ENCODE measurements at regions not wholly inside any gene's neighbourhood (a gene's known extent, or its start where the extent isn't known, plus 50 kb on each side); places are given as distances from the start of the nearest gene placed in this dataset.

GRCh38 chr11:119888119-119888518, 159.1 kb upstream of the NECTIN1 start:
- ATAC-seq (no peak), DNase-seq (ENCODE audit: low spot score) (no peak)
- H3K4me1 ChIP-seq (ENCODE audit: insufficient read depth) = no peaks in the 10 kb centered on the region
- no peak overlapping the region for H2AFZ ChIP-seq
- Mint-ChIP-seq H3K9me3 (no peaks in the 10 kb centered on the region), H3K27me3 (ENCODE audit: insufficient read depth, low read depth, poor library complexity) (peaks cover 15% of the 10 kb centered on the region), H3K36me3 (ENCODE audit: low read depth) (no peaks in the 10 kb centered on the region; the same call in 2 of the 3 replicates), H3K27ac (no peak overlapping the region), H3K4me3 (no peak overlapping the region), H3K4me1 (peaks cover 16% of the 10 kb centered on the region)
- peaks cover 4% of the 10 kb centered on the region; the same call in 1 of the 2 replicates for H3K9me2 ChIP-seq (ENCODE audit: insufficient read depth)
- no peak overlapping the region for H3K4me3 ChIP-seq
- no peaks in the 10 kb centered on the region for H3K27me3 ChIP-seq (ENCODE audit: insufficient read depth)
- H4K20me1 ChIP-seq (replicated peaks; ENCODE audit: insufficient read depth) = no peaks in the 10 kb centered on the region
- H3K4me2 ChIP-seq = no peak overlapping the region
- no peaks in the 10 kb centered on the region for H3K79me2 ChIP-seq (replicated peaks; ENCODE audit: insufficient read depth)
- no peak for TF ChIP-seq EZH2phosphoT487 (IDR thresholded peaks at IDR 0.05; ENCODE audit: unreplicated experiment)
- no peak for TF ChIP-seq ZNF114 (CRISPR knock-in tag; IDR thresholded peaks at IDR 0.05)
- no peak for TF ChIP-seq CTCF (conservative IDR thresholded peaks at IDR 0.05; ENCODE audit: low read depth in 2 of 2)
- no peak for TF ChIP-seq REST (IDR thresholded peaks at IDR 0.05; ENCODE audit: unreplicated experiment)
- no peak for TF ChIP-seq CREB1 (CRISPR knock-in tag; IDR thresholded peaks at IDR 0.05; ENCODE audit: low read depth)
- no peak for TF ChIP-seq EZH2 (IDR thresholded peaks at IDR 0.05; ENCODE audit: low read depth, unreplicated experiment)
- no peak for TF ChIP-seq ZNF331 (CRISPR knock-in tag; IDR thresholded peaks at IDR 0.05; ENCODE audit: low read depth)
- TF ChIP-seq ZNF462 (CRISPR knock-in tag; IDR thresholded peaks at IDR 0.05) = no peak
- TF ChIP-seq POLR2AphosphoS5 (IDR thresholded peaks at IDR 0.05; ENCODE audit: low read depth) = no peak
- H3K36me3 ChIP-seq (ENCODE audit: insufficient read depth) = no peaks in the 10 kb centered on the region
- H3F3A ChIP-seq (replicated peaks; ENCODE audit: low read depth) = no peaks in the 10 kb centered on the region
- no peak overlapping the region for H3K27ac ChIP-seq (ENCODE audit: low read depth)
